ENCODE measurements at regions not wholly inside any gene's neighbourhood (a gene's known extent, or its start where the extent isn't known, plus 50 kb on each side); places are given as distances from the start of the nearest gene placed in this dataset.
"Not testable (repeated sequence)": the region's sequence is repeated elsewhere in the genome, so short reads cannot be mapped to it uniquely, and the experiment has no call there.

GRCh38 chrX:99988532-99988931 lies 421.5 kb downstream of the PCDH19 start:
- H3K27ac ChIP-seq; DNase-seq; H3K9me3 ChIP-seq; H3K27me3 ChIP-seq; H3K36me3 ChIP-seq; H3K4me1 ChIP-seq; H3K4me3 ChIP-seq; intact Hi-C loops (cut with DNase I): not testable (repeated sequence)
- WGBS, 2 donors = 81 to 88% methylated on average over 3 of the region's 3 CpGs

GRCh38 chrX:99973572-99974226 lies 436.4 kb downstream of the PCDH19 start:
- no peak for DNase-seq
- TF ChIP-seq POLR2AphosphoS5 (IDR thresholded peaks at IDR 0.05) = no peak
- TF ChIP-seq POLR2A (IDR thresholded peaks at IDR 0.05) = no peak
- TF ChIP-seq EP300 (IDR thresholded peaks at IDR 0.05) = no peak
- TF ChIP-seq CTCF (IDR thresholded peaks at IDR 0.05) = no peak
- Histone ChIP-seq H3K27ac (no peak overlapping the region), H3K9me3 (no peaks in the 10 kb centered on the region), H3K36me3 (no peaks in the 10 kb centered on the region), H3K4me3 (no peak overlapping the region), H3K27me3 (no peaks in the 10 kb centered on the region), H3K4me1 (no peaks in the 10 kb centered on the region)
- intact Hi-C loops (cut with DNase I) = no loop called here
- WGBS, 2 donors = 78% methylated on average over 3 of the region's 3 CpGs

- Histone ChIP-seq H3K9me3 (no peaks in the 10 kb centered on the region), H3K36me3 (no peaks in the 10 kb centered on the region), H3K4me1 (no peaks in the 10 kb centered on the region), H3K27me3 (peaks cover 0 to 3% (median 0%) of the 10 kb centered on the region in 3 donors), H3K4me3 (no peak overlapping the region), H3K27ac (no peak overlapping the region)
- intact Hi-C loops (cut with DNase I) = no loop called here
- 61 to 70% methylated on average over 15 of the region's 15 CpGs for WGBS, 2 donors
- TF ChIP-seq EP300 (IDR thresholded peaks at IDR 0.05) = no peak
- TF ChIP-seq POLR2AphosphoS5 (IDR thresholded peaks at IDR 0.05) = no peak
- no peak for TF ChIP-seq CTCF (IDR thresholded peaks at IDR 0.05)
- TF ChIP-seq POLR2A (IDR thresholded peaks at IDR 0.05) = no peak
- no peak for DNase-seq
Measured at GRCh38 chrX:99939883-99940232, 470.2 kb downstream of the PCDH19 start.

GRCh38 chrX:99939206-99939882 lies 470.7 kb downstream of the PCDH19 start:
- H3K4me3 ChIP-seq; H3K4me1 ChIP-seq; H3K9me3 ChIP-seq; intact Hi-C loops (cut with DNase I); DNase-seq; H3K27me3 ChIP-seq; H3K27ac ChIP-seq; H3K36me3 ChIP-seq: not testable (repeated sequence)
- WGBS, 2 donors = 65 to 74% methylated on average over 29 of the region's 29 CpGs

- TF ChIP-seq POLR2A (IDR thresholded peaks at IDR 0.05) = no peak
- no peak for TF ChIP-seq EP300 (IDR thresholded peaks at IDR 0.05)
- no peak for TF ChIP-seq CTCF (IDR thresholded peaks at IDR 0.05)
- TF ChIP-seq POLR2AphosphoS5 (IDR thresholded peaks at IDR 0.05) = no peak
- Histone ChIP-seq H3K9me3 (no peaks in the 10 kb centered on the region), H3K4me1 (no peaks in the 10 kb centered on the region), H3K4me3 (no peak overlapping the region), H3K36me3 (no peaks in the 10 kb centered on the region), H3K27ac (no peak overlapping the region), H3K27me3 (peaks cover 0 to 3% (median 0%) of the 10 kb centered on the region in 3 donors)
- DNase-seq = peak; percentile 32
- intact Hi-C loops (cut with DNase I) = no loop called here
- WGBS, 2 donors = 87 to 91% methylated on average over 10 of the region's 10 CpGs
Measured at GRCh38 chrX:99938464-99938863, 471.6 kb downstream of the PCDH19 start.

- no peak overlapping the region for H3K4me3 ChIP-seq
- intact Hi-C loops (cut with DNase I) = no loop called here
- no peaks in the 10 kb centered on the region for H3K9me3 ChIP-seq
- H3K27ac ChIP-seq = no peak overlapping the region
- no peak for TF ChIP-seq CTCF (IDR thresholded peaks at IDR 0.05)
- TF ChIP-seq EP300 (IDR thresholded peaks at IDR 0.05) = no peak
- TF ChIP-seq POLR2AphosphoS5 (IDR thresholded peaks at IDR 0.05) = no peak
- TF ChIP-seq POLR2A (IDR thresholded peaks at IDR 0.05) = no peak
- DNase-seq = no peak
- H3K4me1 ChIP-seq = no peaks in the 10 kb centered on the region
- 77% methylated on average over 1 of the region's 1 CpG for WGBS, 2 donors
- H3K36me3 ChIP-seq = no peaks in the 10 kb centered on the region
- peaks cover 0 to 3% (median 0%) of the 10 kb centered on the region in 3 donors for H3K27me3 ChIP-seq
Measured at GRCh38 chrX:99933865-99934264, 476.2 kb downstream of the PCDH19 start.
